ENCODE measurements at regions not wholly inside any gene's neighbourhood (a gene's known extent, or its start where the extent isn't known, plus 50 kb on each side); places are given as distances from the start of the nearest gene placed in this dataset.

GRCh38 chr1:191897134-191897533, 261.1 kb upstream of the RGS18 start (continued):
- TF ChIP-seq PRDM15 (CRISPR knock-in tag; IDR thresholded peaks at IDR 0.05) (no peak), ZNF416 (CRISPR knock-in tag; IDR thresholded peaks at IDR 0.05) (no peak), ATF1 (CRISPR knock-in tag; IDR thresholded peaks at IDR 0.05) (no peak), TEAD4 (CRISPR knock-in tag; IDR thresholded peaks at IDR 0.05) (no peak), ZNF396 (CRISPR knock-in tag; IDR thresholded peaks at IDR 0.05; ENCODE audit: borderline replicate concordance) (no peak), NFE2L1 (CRISPR knock-in tag; IDR thresholded peaks at IDR 0.05) (no peak), USF2 (CRISPR knock-in tag; IDR thresholded peaks at IDR 0.05) (no peak)

GRCh38 chr1:191901651-191902050, 256.6 kb upstream of the RGS18 start:
- no peak for DNase-seq (ENCODE audit: low spot score)
- peaks cover 15% of the 10 kb centered on the region for H3K4me1 Mint-ChIP-seq
- no peaks in the 10 kb centered on the region for H3K27me3 Mint-ChIP-seq (ENCODE audit: low read depth)
- POLR2A ChIA-PET = no interaction called here
- H3K4me3 Mint-ChIP-seq = no peak overlapping the region
- H3K9me3 Mint-ChIP-seq = peaks cover 25% of the 10 kb centered on the region
- peaks cover 18% of the 10 kb centered on the region for H3K36me3 Mint-ChIP-seq
- peak; percentile 46; the same call in 1 of the 2 replicates for ATAC-seq
- H3K27ac Mint-ChIP-seq = peak overlapping the region; percentile 79
- CTCF ChIA-PET = no interaction called here
- TF ChIP-seq TCF7 (CRISPR knock-in tag; IDR thresholded peaks at IDR 0.05; ENCODE audit: low read depth) = no peak
- TF ChIP-seq FOXK1 (CRISPR knock-in tag; IDR thresholded peaks at IDR 0.05) = no peak
- no peak for TF ChIP-seq E2F1 (CRISPR knock-in tag; IDR thresholded peaks at IDR 0.05)
- TF ChIP-seq ARID4B (CRISPR knock-in tag; IDR thresholded peaks at IDR 0.05; ENCODE audit: borderline replicate concordance) = no peak
- TF ChIP-seq ZBTB43 (CRISPR knock-in tag; IDR thresholded peaks at IDR 0.05) = no peak
- no peak for TF ChIP-seq ZNF425 (CRISPR knock-in tag; conservative IDR thresholded peaks at IDR 0.05)
- TF ChIP-seq CBFB (CRISPR knock-in tag; IDR thresholded peaks at IDR 0.05; ENCODE audit: low read depth) = no peak
- TF ChIP-seq ATF6 (CRISPR knock-in tag; IDR thresholded peaks at IDR 0.05) = no peak
- no peak for TF ChIP-seq ZNF416 (CRISPR knock-in tag; IDR thresholded peaks at IDR 0.05)
- TF ChIP-seq ZBTB21 (CRISPR knock-in tag; IDR thresholded peaks at IDR 0.05; ENCODE audit: borderline replicate concordance) = no peak
- no peak for TF ChIP-seq SMAD4 (CRISPR knock-in tag; IDR thresholded peaks at IDR 0.05)
- no peak for TF ChIP-seq ATF2 (CRISPR knock-in tag; IDR thresholded peaks at IDR 0.05; ENCODE audit: borderline replicate concordance, low read depth)
- no peak for TF ChIP-seq RORB (CRISPR knock-in tag; IDR thresholded peaks at IDR 0.05)
